ENCODE measurements at regions not wholly inside any gene's neighbourhood (a gene's known extent, or its start where the extent isn't known, plus 50 kb on each side); places are given as distances from the start of the nearest gene placed in this dataset.

DNA sequence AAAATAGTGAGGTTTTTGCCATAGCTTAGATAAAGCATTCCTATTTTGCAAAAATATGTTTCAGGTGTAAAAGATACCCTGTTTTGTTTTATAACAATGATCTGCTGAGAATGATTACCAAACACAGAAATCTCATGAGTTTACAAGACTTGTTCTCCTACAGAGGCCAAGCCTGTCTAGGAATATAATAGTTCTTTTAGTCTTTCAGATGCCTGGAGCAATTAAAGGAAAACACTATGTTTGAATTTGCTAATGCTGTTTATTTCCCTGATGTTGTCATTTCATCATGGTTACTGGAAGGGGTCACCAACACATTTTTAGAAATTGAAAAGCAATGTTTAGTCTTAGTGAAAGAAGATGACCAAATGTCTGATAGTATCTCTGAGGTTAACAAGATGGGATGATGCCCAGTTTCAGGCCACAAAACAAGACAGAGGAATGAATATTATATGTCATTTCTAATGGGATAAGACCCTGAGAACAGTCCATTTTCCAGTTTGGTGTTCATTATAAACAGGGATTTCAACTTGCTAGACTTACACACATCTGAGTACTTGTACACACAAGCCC lies 559.9 kb downstream of the INHBA start:
- no peak for DNase-seq (ENCODE audit: extremely low read depth in 1 of 11, low read depth in 9 of 11, low spot score in 4 of 11)

GRCh38 chr7:41139789-41140188 lies 563.1 kb downstream of the INHBA start:
- DNase-seq (ENCODE audit: extremely low read depth in 1 of 11, low read depth in 9 of 11, low spot score in 4 of 11), result no peak

DNA sequence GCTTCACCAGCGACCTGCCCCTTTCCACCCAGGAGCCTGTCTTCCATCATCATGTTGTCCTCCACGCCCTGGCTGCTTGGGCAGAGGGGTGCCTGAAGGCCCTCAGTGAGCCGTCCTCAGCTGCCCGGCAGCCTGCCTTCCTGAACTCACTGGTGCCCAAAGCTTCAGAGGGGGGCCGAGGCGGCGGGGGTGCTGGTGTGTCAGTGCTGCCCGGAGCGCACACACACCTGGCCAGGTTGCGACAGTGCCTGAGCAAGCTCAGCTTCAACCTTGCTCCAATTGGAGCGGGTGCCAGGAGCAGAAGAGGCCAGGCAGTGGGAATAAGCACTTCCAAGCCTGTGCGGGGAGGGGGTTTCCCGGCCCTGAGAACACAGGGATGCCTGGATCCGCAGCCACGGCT lies 566.3 kb downstream of the INHBA start:
- DNase-seq (ENCODE audit: extremely low read depth in 1 of 11, low read depth in 9 of 11, low spot score in 4 of 11), result no peak

GRCh38 chr7:41135511-41135910 lies 567.4 kb downstream of the INHBA start:
- no peak for DNase-seq (ENCODE audit: extremely low read depth in 1 of 11, low read depth in 9 of 11, low spot score in 4 of 11)

- no peak for DNase-seq (ENCODE audit: extremely low read depth in 1 of 11, low read depth in 9 of 11, low spot score in 4 of 11)
Measured at GRCh38 chr7:41134300-41135255, 568.3 kb downstream of the INHBA start.

DNA sequence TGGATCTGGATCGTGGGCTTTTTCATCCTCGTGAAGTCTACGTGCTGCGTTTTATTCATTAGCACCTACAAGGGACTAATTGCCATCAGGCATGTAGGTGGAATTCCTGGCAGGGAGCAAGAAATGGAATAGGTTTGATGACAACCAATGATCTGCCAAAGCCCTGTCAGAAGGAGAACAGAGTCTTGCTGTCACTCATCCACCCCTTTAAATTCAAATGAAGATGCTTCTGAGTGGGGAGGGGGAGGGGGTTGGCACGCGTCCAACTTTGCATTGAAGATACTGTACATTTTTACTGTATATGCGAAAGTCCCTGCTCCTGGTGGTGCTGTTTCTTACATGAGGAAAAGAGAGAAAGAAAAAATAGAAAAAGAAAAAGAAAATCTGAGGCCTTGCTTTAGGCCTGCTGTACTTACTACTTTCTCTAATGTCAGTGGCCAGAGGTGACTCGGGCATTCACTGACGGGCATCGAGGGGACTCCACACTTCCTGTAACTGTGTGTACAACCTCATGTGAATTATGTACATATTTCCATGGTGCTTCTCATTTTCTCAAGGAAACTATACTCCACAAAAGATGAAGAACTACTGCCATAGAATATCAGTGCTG lies 569.1 kb downstream of the INHBA start:
- DNase-seq (ENCODE audit: extremely low read depth in 1 of 11, low read depth in 9 of 11, low spot score in 4 of 11), result no peak

DNA sequence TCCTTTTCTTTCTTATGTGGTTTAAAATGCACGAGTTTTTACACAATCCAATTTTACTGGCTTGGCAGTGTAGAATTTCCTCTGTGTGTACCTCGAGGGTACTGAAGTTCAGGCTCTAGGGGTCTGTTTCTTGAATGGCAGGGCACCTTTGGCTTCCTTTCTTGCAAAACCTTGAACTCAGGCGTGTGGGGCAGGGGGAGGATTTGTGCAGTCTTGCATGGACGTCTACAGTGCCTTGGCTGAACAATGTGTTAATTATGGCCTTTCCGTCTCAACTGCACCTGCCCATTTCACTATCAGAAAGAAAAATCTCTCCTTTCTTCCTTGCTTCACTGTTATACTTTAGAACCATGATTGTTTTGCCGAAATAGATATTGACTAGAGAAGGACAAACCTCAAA lies 570.9 kb downstream of the INHBA start:
- peak in 2 of 11 donors; percentile 11 to 19 for DNase-seq (ENCODE audit: extremely low read depth in 1 of 11, low read depth in 9 of 11, low spot score in 4 of 11)

- DNase-seq (ENCODE audit: extremely low read depth in 1 of 11, low read depth in 9 of 11, low spot score in 4 of 11), result no peak
Measured at GRCh38 chr7:41130561-41131236, 572.2 kb downstream of the INHBA start.

DNA sequence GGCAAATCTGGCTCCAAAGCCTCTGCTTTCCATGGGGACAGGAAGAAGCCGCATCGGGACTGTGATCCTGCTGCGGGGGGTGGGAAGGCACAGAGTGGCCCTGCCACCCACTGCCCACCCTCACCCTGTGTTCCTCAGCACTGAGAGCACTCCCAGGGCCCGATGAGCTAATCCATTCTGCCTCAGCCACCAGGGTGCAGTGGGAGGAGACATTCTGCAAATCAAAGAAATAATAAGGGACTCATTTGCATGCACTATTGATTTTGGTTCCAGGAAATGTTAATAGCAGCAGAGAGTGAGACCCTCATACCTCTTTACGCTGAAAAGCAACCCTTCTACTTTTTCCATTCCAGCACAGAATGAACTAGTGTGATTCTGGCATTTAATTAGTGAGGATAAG lies 572.8 kb downstream of the INHBA start:
- no peak for DNase-seq (ENCODE audit: extremely low read depth in 1 of 11, low read depth in 9 of 11, low spot score in 4 of 11)

- no peak for DNase-seq (ENCODE audit: extremely low read depth in 1 of 11, low read depth in 9 of 11, low spot score in 4 of 11)
Measured at GRCh38 chr7:41125343-41125742, 577.5 kb downstream of the INHBA start.

GRCh38 chr7:41122256-41122987 lies 580.5 kb downstream of the INHBA start:
- DNase-seq (ENCODE audit: extremely low read depth in 1 of 11, low read depth in 9 of 11, low spot score in 4 of 11), result no peak

DNA sequence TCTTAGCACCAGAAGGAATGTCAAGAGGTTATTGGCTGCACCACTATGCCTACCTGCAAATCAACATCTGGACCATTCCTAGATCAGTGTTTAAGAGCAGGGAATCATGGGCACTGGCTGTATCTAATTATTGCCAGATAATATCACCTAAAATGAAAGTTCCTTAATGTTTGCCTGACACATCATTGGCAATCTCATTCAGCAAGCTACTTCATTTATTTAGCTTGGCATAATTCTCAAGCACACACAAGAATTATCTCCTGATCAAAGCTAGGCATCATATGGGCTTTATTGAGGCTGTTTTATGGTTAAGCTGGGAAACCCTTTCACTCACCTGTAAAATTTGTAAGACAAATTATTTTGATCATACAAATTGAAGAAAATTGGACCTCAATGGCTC lies 581.7 kb downstream of the INHBA start:
- DNase-seq (ENCODE audit: extremely low read depth in 1 of 11, low read depth in 9 of 11, low spot score in 4 of 11), result no peak

DNA sequence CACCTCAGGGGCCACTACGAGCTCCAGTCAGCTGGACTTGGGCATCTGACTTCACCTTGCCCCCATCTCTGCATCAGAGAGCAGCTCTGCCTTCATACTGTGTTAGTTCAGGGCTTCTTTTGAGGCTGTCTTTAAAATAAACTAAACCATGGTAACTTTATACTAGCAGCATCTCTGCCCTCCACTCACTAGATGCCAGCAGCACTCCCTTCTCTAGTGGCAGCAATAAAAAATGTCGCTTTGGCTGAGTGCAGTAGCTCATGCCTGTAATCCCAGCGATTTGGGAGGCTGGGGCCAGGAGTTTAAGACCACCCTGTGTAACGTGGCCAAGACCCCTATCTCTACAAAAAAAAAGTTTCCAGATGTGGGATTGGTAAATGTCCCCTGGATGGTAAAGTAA lies 584.4 kb downstream of the INHBA start:
- peak in 2 of 11 donors; percentile 22 to 28 for DNase-seq (ENCODE audit: extremely low read depth in 1 of 11, low read depth in 9 of 11, low spot score in 4 of 11)

GRCh38 chr7:41117431-41117830 lies 585.5 kb downstream of the INHBA start:
- DNase-seq (ENCODE audit: extremely low read depth in 1 of 11, low read depth in 9 of 11, low spot score in 4 of 11), result no peak

- no peak for DNase-seq (ENCODE audit: extremely low read depth in 1 of 11, low read depth in 9 of 11, low spot score in 4 of 11)
Measured at GRCh38 chr7:41116817-41117216, 586.1 kb downstream of the INHBA start.

- DNase-seq (ENCODE audit: extremely low read depth in 1 of 11, low read depth in 9 of 11, low spot score in 4 of 11), result no peak
Measured at GRCh38 chr7:41116337-41116736, 586.6 kb downstream of the INHBA start.

DNA sequence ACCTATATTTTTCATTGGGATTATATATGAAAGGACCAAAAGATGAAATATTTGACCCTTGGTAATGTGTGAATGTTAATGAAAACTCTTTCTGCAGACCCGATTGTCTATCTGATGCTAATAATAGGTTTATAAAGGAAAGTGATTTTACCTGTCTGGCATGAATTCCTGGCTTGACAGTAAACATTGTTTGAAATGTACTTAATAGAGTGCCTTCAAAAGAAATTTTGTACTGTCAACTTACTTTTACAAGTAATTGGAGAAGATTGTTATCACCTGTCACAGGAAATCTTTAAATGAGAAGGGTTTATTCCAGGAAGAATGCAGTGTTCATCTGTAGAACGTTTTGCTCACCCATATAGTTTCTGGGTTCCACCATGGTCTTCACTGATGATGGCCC lies 588.2 kb downstream of the INHBA start:
- DNase-seq (ENCODE audit: extremely low read depth in 1 of 11, low read depth in 9 of 11, low spot score in 4 of 11), result no peak

DNA sequence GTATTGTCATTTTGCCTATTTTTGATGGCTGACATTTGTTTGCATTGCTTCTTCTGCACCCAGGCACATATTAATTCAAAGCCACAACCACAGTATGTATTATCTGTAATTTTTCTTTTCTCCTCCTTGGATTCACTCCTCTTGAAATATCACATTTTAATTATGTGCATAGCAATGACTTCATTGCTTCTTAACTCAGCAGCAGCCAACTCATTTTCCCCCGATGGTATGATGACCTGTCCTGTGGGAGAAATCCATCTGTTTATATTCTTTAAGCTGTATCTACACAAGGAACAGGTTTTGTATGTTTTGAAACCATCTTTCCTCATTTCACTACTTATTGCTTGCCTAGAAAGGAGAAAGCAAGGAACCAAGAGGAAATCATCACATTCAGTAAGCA lies 588.8 kb downstream of the INHBA start:
- DNase-seq (ENCODE audit: extremely low read depth in 1 of 11, low read depth in 9 of 11, low spot score in 4 of 11), result no peak

- no peak for DNase-seq (ENCODE audit: extremely low read depth in 1 of 11, low read depth in 9 of 11, low spot score in 4 of 11)
Measured at GRCh38 chr7:41113719-41114118, 589.2 kb downstream of the INHBA start.

Data from renal cortex interstitium (tissue), 11 donors.